Activated CD4-positive, alpha-beta T cell treated with anti-CD3 and anti-CD28 coated beads for 48 hours (primary cell): ENCODE measurements at regions not wholly inside any gene's neighbourhood (a gene's known extent, or its start where the extent isn't known, plus 50 kb on each side); places are given as distances from the start of the nearest gene placed in this dataset.

Experiments
- DNase-seq: peaks from one replicate; pipeline ENCODE4 v3.0.0-alpha.2; 2020

DNA sequence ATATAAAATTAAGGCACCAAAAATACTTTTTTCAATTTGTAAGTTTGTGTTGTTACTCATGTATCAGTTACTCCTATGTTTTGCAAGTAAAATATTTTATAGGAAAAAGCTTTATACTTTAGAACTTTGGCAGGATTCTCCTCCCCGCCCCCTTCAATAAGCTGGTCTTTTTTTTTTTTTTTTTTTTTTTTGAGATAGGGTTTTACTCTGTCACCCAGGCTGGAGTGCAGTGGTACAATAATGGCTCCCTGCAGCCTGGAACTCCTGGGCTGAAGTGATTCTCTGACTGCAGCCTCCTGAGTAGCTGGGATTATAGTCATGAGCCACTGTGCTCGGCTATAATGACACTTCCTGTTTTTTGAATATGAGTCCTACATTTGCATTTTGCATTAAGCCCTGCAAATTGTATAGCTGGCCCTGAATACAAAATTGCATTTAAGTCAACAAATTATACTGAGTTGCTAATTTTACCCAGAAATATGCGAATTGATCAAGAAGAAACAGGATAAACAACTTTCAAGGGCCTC lies 192.9 kb downstream of the PIK3R1 start:
- no peak for DNase-seq

DNA sequence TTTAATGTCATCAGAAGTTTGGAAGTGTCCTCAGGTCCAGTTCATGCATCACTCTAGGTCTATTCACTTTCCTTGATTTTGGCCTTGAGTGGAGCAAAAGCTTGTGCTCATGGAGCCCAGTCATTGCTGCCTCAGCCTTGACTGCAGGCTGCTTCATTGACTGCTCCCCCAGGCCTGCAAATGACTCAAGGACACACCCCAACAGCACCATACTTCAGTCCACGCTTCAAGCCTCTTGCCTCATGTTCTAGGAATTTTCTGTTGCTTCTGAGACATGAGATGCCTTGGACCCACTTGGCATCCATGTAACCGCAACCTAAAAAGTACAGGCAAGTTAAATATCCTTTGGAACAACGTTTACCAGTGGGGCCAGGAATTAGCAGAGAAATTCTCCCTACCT lies 193.7 kb downstream of the PIK3R1 start:
- DNase-seq: no peak

DNA sequence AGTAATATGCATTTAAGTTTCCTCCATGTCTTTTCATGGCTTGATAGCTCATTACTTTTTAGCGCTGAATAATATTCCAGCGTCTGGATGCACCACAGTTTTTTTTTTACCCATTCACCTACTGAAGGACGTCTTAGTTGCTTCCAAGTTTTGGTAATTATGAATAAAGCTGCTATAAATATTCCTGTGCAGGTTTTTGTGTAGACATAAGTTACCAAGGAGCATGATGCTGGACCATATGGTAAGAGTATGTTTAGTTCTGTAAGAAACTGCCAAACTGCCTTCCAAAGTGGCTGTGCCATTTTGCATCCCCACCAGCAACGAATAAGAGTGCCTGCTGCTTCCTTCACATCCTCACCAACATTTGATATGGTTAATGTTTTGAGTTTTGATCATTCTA lies 195.6 kb downstream of the PIK3R1 start:
- no peak for DNase-seq

DNA sequence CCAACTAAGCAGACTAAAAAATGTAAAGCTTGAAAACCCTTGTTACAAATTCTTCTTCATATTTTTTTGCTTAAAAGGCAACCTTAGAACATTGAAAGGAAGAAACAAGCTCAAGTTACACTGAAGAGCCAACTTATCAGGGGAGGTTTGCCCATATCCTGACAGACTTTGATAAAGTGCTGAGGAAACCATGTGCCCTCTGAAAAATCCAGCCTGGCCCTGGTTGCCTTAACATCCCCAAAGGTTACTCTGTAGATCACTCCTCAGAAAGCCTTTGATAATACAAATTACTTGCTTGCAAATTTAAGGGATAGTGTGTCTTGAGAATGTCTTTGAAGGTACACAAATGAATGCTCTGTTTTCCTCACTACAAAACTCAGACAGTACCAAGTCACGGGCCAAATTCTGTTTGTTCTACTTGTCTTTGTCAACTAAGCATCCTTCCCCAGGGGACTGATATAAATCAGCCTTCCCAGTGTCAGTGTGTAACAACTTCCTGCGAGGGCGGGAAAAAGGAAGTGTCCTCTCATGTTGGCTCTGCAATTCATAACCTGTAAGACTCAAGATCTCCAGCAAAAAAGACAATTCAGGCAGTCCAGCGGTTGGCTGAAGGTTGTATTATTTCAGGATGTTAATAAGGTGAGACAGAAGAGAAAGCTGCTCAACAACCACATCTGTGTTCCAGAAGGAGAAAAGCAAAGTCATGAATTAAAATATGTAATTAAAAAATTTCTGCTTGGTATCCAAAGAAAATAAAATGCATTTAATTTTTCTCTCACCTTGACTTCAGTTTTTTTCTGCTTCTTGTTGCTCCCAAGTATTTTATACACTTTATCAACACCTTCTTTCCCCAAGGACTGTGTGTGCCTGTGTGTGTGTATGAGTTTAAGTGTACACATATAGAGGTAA lies 199.9 kb downstream of the PIK3R1 start:
- no peak for DNase-seq

DNA sequence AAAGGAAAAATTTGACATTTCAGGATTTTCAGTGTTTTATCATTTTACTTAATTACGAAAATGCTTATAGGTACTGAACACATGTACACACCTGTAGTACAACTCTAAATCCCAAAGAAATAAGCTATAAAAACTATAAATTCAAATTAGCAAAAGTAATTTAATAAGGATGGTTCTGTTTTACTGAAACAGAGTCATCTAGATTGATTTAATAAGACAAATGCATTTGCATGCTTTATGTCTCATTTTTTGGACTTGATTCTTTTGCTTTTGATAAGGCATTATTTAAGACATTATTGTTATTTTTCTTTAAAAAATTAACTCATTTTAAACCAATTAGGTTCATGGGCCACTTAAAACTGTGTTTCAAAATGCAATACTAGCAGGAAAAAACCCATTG lies 201.2 kb downstream of the PIK3R1 start:
- DNase-seq: no peak

DNA sequence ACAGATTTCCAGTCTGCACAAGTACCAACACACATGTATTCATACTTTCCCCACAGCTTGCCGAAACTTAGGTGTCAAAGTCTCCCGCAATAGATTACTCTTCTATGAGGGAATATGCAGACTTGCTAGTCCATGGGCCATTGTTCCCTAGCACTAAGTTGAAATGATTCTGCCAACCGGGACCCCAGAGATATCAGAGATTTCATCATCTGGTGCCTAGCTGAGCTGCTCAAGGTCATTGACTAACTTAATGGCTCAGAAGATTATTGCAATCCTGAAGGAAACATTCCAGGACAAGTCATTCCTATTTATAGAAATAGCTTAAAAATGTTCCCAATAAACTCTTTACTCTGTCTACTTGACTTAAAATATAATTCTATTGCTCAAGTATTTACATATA lies 202.6 kb downstream of the PIK3R1 start:
- DNase-seq: no peak

DNA sequence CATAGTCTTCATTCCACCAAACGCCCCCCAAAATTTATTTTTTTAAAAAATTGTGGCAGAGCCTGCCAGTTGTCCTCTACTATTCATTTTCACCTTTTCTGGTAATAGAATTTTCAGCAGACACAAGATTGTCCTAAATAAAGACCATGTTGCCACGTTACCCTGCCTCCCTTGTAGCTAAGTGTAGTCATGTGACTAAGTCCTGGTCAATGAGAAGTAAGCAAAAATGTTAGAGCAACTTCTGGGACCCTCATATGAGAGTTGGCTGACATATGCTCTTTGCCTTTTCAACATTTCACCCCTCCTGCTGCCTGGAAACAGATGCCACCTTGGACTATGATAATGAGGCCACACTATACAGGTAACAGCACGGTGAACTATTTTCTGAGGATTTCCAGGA lies 203.1 kb downstream of the PIK3R1 start:
- DNase-seq: no peak

DNA sequence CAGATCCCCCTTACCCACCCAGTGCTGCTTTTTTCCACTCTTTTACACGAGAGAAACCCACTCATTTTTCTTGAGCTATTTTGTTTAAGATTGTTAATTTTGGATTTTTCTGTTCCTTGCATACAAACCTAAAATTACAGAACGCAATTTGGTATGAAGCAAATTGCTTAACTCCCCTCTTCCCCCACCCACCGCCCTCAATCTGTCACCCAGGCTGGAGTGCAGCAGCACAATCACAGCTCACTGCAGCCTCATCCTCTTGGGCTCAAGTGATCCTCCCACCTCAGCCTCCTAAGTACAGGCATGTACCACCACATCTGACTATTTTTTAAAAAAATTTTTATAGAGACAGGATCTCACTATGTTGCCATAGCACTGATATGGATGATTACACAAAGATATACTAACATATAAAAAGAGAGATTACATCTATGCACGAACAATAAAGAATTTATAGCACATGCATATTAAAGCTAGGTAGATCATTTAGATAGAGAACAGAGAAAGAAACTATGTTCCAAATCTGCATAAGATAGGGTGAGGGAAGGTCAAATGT lies 203.6 kb downstream of the PIK3R1 start:
- no peak for DNase-seq

DNA sequence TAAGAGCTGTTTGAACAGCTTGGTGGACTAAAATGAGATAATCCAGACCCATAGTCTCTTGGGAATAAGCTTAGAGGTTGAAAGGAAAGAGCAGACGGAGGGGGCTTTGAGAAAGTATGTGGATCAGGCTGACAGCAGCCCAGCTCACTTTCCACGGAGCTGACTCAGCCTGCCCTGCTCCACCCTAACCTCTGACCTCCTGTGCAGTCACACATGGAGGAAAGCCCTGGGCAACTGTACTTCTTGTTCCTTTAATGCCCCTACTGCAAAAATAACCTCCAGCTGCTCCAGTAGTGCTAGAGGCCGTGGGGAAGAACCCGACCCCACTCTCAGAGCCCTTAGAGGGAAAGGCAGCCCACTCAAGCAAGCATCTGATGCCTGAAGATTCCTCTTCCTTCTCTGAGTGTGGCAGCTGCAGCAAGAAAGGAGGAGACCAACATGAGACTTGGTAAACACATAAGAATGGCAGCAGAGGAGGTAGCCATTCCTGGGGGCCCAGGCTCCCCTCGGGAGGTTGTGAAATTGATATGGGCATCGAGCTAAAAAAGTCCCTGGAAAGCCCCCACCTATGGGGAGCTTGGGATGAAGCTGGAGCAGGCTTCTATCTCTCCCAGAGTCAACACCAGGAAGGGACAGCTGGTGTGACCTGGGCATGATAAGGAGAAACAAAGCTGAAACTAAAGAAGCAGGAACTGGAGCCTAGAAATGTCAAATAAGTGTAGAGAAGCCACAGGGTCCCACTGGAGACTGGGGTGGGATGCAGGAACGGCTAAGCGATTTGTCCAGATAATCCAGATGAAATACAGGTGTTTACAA lies 204.3 kb downstream of the PIK3R1 start:
- DNase-seq: no peak

DNA sequence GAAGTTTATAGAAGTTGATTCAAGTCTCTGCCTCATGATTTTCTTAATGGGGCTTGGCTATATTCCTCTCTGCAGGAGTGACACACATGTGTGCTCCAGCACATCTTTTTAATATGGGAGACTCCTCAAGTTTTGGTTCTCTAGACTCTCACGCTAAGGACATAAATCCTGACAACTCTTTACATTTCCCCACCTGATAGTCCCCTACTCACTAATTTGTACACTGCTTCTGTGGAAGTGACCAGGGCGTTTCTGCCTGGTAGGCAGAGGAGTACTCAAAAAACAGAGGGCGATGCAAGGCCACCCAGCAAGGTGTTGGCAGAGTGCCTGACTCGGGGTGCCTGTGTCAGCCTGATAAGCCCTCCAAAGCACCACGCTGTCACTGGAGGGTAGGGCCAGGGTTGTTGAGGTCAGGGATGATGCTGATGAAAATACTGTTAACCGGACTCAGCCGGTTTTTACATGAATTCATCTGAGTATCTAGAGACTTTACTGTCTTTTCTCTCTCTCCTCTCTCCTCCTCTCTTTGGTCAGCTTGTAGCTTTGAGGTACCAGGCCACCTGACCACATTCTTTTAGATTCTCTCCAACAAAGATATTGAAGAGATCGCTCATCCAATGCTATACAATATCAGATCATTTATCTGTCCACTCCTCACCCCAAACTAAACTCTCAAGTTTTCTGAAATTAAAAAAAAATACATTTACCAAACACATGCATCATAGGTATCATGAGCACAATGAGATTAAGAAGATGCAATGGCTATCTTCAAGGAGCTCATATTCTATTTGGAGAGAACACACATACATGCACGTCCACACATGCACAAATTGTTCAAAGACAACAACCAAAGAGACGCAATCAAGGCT lies 205.2 kb downstream of the PIK3R1 start:
- no peak for DNase-seq

DNA sequence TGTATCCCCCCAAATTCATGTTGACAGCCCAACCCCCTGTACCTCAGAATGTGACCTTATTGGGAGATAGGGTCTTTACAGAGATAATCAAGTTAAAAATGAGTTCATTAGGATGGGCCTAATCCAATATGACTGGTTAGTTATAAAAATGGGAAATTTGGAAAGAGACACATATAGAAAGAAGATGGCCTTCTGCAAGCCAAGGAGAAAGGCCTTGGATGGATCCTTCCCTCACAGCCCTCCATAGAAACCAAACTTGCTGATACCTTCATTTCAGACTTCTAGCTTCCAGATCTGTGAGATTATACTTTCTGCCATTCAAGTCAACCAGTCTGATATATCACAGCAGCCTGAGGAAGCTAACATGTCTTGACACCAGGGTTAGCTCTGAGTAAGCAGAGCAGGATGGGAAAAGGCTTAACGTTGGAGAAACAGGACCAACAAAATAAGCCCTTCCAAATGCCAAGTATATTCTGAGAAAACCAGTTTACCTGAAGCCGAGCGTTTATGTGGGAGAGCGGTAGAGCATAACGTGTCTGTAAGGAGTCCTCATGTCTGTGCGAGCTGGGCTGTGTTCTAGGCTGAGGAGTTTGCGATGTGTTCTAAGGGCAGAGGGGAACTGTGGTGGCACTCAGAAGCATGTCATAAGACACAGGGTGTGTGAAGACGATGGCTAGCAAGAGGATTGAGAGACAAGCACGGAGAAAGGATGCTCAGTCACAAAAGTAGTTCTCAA lies 206.1 kb downstream of the PIK3R1 start:
- DNase-seq: no peak

DNA sequence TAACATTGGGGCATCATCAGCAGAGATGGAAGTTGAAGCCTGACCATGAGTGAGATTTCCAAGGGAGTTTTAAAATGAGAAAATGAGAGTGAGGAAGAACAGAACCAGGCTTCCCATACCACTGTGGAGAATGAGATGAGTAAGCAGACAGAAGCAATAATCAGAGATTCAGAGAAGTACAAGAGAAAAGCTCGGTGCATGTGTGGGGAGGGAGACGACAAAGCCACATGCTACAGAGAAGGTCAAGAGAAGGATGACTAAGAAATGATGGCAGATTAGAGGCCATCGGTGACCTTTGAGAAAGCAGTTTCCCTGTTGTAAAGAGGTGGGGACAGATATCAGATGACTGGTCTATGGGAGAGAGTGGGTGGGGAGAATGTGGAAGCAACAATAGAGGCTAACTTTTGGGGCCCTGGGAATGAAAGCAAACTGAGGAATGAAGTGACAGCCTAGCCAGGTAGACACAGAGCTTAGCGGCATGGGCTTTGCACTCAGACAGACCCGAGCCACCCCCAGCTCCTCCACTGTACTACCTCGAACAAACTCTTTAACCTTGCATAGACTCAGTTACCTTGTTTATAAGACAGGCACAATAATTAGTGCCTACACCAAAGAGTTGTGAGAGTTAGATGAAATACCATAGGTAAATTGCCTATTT lies 207.7 kb downstream of the PIK3R1 start:
- DNase-seq: peak; percentile 41

DNA sequence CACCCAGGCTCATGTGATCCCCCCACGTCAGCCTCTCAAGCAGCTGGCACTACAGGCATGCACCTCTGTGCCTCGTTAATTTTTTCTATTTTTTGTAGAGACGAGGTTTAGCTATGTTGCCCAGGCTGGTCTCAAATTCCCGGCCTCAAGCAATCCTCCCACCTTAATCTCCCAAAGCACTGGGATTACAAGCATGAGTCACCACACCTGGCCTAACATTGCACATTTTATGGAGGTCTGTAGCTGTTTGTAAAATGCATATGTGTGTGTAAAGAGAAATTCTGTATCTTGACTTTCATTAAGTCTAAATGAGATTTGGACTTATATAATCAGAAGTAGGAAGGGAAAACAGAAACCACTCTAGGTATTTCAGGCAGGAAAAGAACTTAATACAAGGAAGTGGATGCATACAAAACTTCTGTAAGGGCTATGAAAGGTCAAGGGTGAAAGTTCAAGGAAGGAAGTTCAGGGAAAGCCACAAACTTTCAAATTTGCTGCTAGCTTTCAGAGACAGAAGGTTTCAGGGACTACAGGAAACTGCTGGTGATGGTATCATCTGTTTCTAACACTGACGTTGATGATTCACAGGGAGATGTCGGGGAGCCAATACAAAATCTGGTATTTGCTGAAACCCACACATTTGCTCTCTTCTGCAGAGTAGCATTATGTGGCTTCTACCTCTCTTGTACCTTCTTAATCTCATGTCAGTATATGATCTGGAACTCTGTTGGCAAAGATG lies 209.4 kb downstream of the PIK3R1 start:
- DNase-seq: peak; percentile 43

DNA sequence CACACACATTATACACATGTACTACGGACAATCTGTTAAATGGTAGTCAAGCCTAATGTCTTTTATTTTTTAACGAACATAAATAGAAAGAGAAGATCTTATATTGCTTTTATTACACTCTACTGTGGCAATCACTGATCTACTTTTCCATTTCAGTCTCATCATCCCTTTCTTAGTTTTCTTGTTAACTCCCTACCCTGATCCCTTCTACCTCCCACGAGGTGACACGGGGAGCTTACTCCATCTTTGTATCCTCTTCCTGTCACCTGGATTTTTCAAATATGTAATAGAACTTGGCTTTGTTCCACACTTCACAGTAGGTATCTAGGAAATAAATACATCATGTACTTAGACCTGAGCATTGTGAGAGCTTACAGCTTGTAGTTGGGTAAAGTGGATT lies 211.0 kb downstream of the PIK3R1 start:
- DNase-seq: no peak

DNA sequence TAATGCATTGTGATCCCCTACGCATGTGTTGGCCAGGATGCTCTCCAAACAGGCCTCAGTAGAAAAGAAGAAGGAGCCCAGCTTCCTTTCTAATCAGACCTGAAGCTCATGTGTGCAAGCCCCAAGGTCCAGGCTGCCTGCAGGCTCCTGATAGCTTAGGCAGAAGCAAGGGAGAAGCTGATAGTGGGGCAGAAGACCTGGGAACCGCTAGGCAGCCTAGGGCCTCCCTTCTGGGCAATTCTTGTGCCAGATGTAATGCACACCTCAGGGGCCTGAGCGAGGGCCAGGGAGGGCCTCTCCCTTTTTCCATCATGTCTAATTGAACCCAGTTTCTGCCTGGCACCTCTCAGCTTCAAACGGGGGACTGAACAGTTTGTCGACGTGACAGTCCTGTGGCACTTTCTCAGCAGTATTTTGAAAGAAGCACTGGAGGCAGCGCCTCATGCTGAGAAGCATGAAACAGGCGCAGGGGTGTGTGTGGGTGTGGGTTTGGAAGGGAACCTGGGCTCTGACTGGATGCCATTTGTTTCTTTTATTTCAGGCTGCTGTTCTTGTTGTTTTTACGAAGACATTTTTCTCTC lies 212.8 kb downstream of the PIK3R1 start:
- no peak for DNase-seq

DNA sequence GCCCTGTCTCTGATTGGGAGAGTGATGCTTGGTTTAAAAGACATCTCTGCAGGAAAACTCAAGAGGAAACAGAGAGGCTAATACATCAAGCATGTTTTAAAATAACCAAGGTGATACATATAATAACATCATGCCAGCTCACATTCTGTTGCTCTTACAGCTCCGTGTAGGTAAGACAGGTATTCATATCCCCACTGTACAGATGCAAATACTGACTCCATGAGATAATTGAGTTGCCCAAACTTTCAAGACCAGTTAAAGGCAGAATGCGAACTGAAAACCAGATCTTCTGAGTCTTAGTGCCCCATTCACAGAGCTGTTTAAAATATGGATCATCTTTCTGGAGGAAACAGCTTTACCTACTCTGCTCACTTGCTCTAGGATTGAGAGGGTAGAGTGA lies 214.0 kb downstream of the PIK3R1 start:
- no peak for DNase-seq

DNA sequence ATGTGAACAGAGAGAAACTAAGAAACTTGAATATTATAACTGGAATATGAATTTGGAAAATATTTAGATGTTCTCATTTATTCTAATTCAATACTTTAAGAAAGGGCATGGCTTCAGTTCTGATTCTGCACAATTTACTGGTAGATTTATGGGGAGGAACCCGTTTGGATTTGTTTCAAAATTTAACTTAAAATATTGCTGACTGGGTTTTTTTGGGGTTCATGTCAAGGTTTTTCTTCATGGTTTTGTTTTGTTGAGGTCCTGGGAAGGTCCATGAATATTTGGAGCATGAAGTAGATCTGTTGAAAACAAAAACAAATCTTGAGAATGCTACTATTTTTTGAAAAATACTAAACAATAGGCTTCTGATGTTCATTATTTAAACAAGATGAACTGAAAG lies 214.7 kb downstream of the PIK3R1 start:
- DNase-seq: no peak

DNA sequence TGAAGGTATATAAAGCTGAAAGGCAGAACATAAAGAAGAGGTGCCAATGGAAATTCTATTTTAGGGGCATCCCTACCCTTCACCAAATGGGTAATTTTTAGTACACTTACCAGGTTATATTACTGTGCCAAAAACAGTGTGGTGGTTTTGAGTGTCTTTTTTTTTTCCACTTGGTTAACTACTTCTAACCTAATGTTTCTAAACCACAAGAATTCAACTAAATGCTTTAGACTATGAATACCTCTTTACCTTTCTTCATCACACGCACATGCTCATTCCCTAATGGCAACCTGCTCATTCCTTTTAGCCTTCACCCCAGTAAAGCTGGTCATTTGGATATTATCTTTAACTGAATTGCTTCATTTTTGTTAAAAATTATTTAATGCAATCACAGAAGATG lies 215.6 kb downstream of the PIK3R1 start:
- DNase-seq: no peak

DNA sequence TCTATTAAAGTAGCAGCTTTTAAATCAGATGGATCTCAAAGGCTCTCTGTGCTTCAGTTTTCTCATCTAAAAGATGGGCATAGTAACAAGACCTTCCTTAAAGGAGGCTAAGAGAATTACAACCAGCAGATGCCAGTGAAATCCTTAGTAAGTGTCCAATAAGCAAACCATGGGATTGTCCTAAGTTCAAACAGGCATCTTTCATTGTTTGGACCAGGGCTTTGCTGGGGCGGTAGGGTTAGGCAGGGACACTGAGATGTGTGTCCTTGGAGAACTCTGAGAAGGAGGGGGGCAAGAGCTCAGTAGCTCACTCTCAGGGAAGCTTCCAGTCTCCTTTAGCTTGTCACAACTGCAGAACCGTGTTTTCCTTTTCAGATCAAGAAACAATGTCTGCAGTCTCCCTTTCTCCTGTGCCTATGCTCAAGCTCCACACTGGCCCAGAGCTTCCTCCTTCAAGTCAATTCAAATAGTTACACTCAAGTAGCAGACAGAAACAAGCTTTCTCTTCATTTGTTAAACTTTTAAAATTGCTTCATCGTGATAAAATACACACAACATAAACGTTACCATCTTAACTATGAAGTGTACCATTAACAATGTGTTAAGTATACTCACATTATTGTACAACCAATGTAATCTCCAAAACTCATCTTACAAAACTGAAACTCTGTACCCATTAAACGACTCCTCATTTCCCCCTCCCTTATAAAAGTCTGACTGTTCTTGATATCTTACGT lies 216.2 kb downstream of the PIK3R1 start:
- no peak for DNase-seq
